ENCODE measurements at regions not wholly inside any gene's neighbourhood (a gene's known extent, or its start where the extent isn't known, plus 50 kb on each side); places are given as distances from the start of the nearest gene placed in this dataset.

- no peak for DNase-seq (ENCODE audit: low read depth in 2 of 2)
Measured at GRCh38 chr2:129762386-129763189, 216.9 kb upstream of the RAB6C start.

GRCh38 chr2:129763190-129763846 lies 216.1 kb upstream of the RAB6C start:
- DNase-seq (ENCODE audit: low read depth in 2 of 2) = no peak

- DNase-seq (ENCODE audit: low read depth in 2 of 2) = no peak
Measured at GRCh38 chr2:129763966-129764365, 215.5 kb upstream of the RAB6C start.

- DNase-seq (ENCODE audit: low read depth in 2 of 2) = no peak
Measured at GRCh38 chr2:129764376-129765325, 214.8 kb upstream of the RAB6C start.

GRCh38 chr2:129765326-129765677 lies 214.2 kb upstream of the RAB6C start:
- no peak for DNase-seq (ENCODE audit: low read depth in 2 of 2)

- no peak for DNase-seq (ENCODE audit: low read depth in 2 of 2)
Measured at GRCh38 chr2:129765678-129766351, 213.7 kb upstream of the RAB6C start.

GRCh38 chr2:129766374-129766993 lies 213.0 kb upstream of the RAB6C start:
- DNase-seq (ENCODE audit: low read depth in 2 of 2) = no peak

GRCh38 chr2:129767346-129768035 lies 212.0 kb upstream of the RAB6C start:
- no peak for DNase-seq (ENCODE audit: low read depth in 2 of 2)

- no peak for DNase-seq (ENCODE audit: low read depth in 2 of 2)
Measured at GRCh38 chr2:129768036-129768386, 211.5 kb upstream of the RAB6C start.

GRCh38 chr2:129768485-129769184 lies 210.8 kb upstream of the RAB6C start:
- no peak for DNase-seq (ENCODE audit: low read depth in 2 of 2)

- no peak for DNase-seq (ENCODE audit: low read depth in 2 of 2)
Measured at GRCh38 chr2:129769185-129769991, 210.1 kb upstream of the RAB6C start.

- DNase-seq (ENCODE audit: low read depth in 2 of 2) = no peak
Measured at GRCh38 chr2:129771418-129772189, 207.9 kb upstream of the RAB6C start.

- DNase-seq (ENCODE audit: low read depth in 2 of 2) = no peak
Measured at GRCh38 chr2:129772190-129772579, 207.3 kb upstream of the RAB6C start.

- no peak for DNase-seq (ENCODE audit: low read depth in 2 of 2)
Measured at GRCh38 chr2:129775952-129776653, 203.4 kb upstream of the RAB6C start.

GRCh38 chr2:129777146-129777545 lies 202.3 kb upstream of the RAB6C start:
- DNase-seq (ENCODE audit: low read depth in 2 of 2) = no peak

- no peak for DNase-seq (ENCODE audit: low read depth in 2 of 2)
Measured at GRCh38 chr2:129777762-129778583, 201.5 kb upstream of the RAB6C start.

- DNase-seq (ENCODE audit: low read depth in 2 of 2) = no peak
Measured at GRCh38 chr2:129778584-129778877, 200.9 kb upstream of the RAB6C start.
